ENCODE measurements at regions not wholly inside any gene's neighbourhood (a gene's known extent, or its start where the extent isn't known, plus 50 kb on each side); places are given as distances from the start of the nearest gene placed in this dataset.

DNA sequence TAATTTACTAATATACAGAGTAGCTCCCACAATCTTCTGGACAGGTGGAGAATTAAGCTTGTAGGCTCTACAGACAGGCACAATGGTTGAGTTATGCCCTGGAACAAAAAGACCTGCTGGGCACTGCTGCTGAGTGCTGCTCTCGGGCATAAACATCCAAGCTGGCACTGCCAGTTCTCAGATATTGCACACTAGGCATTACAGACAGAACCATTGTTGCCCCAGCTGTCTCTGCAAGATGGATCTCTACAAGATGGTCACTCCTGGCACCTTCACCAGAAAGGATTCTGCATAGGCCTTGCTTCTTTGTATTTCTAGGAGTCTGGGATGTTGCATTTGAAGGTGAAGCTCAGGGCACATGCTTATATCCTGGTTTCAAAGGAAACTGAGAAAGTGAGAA lies 527.1 kb downstream of the STIM2 start:
- SMC1A ChIA-PET (ENCODE audit: uncharacterized antibody, unreplicated experiment): no interaction called here
- H2AFZ ChIP-seq (ENCODE audit: control insufficient read depth, low read depth, low read length): no peak overlapping the region
- no peaks in the 10 kb centered on the region for H3K79me2 ChIP-seq (ENCODE audit: control insufficient read depth, insufficient read depth, low read length)
- H3K4me1 ChIP-seq (ENCODE audit: control insufficient read depth, insufficient read depth, low read length): no peaks in the 10 kb centered on the region
- in situ Hi-C loops (cut with MboI): no loop called here
- intact Hi-C loops (cut with micrococcal nuclease; ENCODE audit: unreplicated experiment): no loop called here
- DNase-seq (ENCODE audit: low read depth, low spot score) (no peak), ATAC-seq (no peak), FAIRE-seq (no peak)
- POLR2A ChIA-PET: no interaction called here
- no peak overlapping the region for H3K4me3 ChIP-seq
- H3K27ac ChIP-seq (ENCODE audit: control insufficient read depth, insufficient read depth): no peak overlapping the region
- H4K20me1 ChIP-seq (ENCODE audit: control insufficient read depth, insufficient read depth): no peaks in the 10 kb centered on the region
- H3K4me2 ChIP-seq (ENCODE audit: control insufficient read depth, insufficient read depth): no peak overlapping the region
- CTCF ChIA-PET: no interaction called here
- H3K36me3 ChIP-seq (ENCODE audit: control insufficient read depth in 2 of 2, insufficient read depth in 2 of 2, low read length in 1 of 2): no peaks in the 10 kb centered on the region
- H3K9me3 ChIP-seq (replicated peaks; ENCODE audit: control insufficient read depth, insufficient read depth, low read length): no peaks in the 10 kb centered on the region
- no peak overlapping the region for H3K9ac ChIP-seq (ENCODE audit: control insufficient read depth, insufficient read depth, low read length)
- H3K27me3 ChIP-seq (replicated peaks in 1 of 2; ENCODE audit: control insufficient read depth in 2 of 2, insufficient read depth in 2 of 2, low read length in 1 of 2): no peaks in the 10 kb centered on the region; a peak in 1 of 4 replicates
- TF ChIP-seq, protein P1, sequence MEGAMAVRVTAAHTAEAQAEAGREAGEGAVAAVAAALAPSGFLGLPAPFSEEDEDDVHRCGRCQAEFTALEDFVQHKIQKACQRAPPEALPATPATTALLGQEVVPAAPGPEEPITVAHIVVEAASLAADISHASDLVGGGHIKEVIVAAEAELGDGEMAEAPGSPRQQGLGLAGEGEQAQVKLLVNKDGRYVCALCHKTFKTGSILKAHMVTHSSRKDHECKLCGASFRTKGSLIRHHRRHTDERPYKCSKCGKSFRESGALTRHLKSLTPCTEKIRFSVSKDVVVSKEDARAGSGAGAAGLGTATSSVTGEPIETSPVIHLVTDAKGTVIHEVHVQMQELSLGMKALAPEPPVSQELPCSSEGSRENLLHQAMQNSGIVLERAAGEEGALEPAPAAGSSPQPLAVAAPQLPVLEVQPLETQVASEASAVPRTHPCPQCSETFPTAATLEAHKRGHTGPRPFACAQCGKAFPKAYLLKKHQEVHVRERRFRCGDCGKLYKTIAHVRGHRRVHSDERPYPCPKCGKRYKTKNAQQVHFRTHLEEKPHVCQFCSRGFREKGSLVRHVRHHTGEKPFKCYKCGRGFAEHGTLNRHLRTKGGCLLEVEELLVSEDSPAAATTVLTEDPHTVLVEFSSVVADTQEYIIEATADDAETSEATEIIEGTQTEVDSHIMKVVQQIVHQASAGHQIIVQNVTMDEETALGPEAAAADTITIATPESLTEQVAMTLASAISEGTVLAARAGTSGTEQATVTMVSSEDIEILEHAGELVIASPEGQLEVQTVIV (IDR thresholded peaks at IDR 0.05; ENCODE audit: borderline replicate concordance, partially characterized antibody): no peak
- TF ChIP-seq NRF1 (conservative IDR thresholded peaks at IDR 0.05; ENCODE audit: low read depth, low read length) (no peak), SKIL (IDR thresholded peaks at IDR 0.05; ENCODE audit: low read depth, poor library complexity, severe bottlenecking) (no peak), BCL3 (IDR thresholded peaks at IDR 0.05; ENCODE audit: borderline replicate concordance, insufficient read depth, low read depth, low read length, poor library complexity, severe bottlenecking) (no peak), ELK1 (IDR thresholded peaks at IDR 0.05; ENCODE audit: low read depth, low read length) (no peak), CEBPB (IDR thresholded peaks at IDR 0.05; ENCODE audit: borderline replicate concordance in 1 of 2, low read depth in 2 of 2, low read length in 2 of 2) (no peak), NKRF (conservative IDR thresholded peaks at IDR 0.05) (no peak)
- TF ChIP-seq, protein P2, sequence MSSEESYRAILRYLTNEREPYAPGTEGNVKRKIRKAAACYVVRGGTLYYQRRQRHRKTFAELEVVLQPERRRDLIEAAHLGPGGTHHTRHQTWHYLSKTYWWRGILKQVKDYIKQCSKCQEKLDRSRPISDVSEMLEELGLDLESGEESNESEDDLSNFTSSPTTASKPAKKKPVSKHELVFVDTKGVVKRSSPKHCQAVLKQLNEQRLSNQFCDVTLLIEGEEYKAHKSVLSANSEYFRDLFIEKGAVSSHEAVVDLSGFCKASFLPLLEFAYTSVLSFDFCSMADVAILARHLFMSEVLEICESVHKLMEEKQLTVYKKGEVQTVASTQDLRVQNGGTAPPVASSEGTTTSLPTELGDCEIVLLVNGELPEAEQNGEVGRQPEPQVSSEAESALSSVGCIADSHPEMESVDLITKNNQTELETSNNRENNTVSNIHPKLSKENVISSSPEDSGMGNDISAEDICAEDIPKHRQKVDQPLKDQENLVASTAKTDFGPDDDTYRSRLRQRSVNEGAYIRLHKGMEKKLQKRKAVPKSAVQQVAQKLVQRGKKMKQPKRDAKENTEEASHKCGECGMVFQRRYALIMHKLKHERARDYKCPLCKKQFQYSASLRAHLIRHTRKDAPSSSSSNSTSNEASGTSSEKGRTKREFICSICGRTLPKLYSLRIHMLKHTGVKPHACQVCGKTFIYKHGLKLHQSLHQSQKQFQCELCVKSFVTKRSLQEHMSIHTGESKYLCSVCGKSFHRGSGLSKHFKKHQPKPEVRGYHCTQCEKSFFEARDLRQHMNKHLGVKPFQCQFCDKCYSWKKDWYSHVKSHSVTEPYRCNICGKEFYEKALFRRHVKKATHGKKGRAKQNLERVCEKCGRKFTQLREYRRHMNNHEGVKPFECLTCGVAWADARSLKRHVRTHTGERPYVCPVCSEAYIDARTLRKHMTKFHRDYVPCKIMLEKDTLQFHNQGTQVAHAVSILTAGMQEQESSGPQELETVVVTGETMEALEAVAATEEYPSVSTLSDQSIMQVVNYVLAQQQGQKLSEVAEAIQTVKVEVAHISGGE (CRISPR knock-in tag; IDR thresholded peaks at IDR 0.05): no peak
- WGBS (ENCODE audit: insufficient coverage, insufficient replicate concordance, low lambda C conversion rate, missing lambda C conversion rate): 0% methylated on average over 1 of the region's 1 CpG
- RAD21 ChIA-PET (ENCODE audit: unreplicated experiment): no interaction called here
- BruUV-seq (replicated peaks): no TSS peak

All from GM12878 (cell line).